HL-60 (cell line): ENCODE measurements at regions not wholly inside any gene's neighbourhood (a gene's known extent, or its start where the extent isn't known, plus 50 kb on each side); places are given as distances from the start of the nearest gene placed in this dataset.

ENCODE experiments used
- POLR2AphosphoS5 ChIP-seq: IDR thresholded peaks from 2 replicates; pipeline ENCODE4 v1.6.1; 2012; ENCODE audit warnings: low read depth
- REST ChIP-seq: IDR thresholded peaks from 2 replicates; pipeline ENCODE4 v1.6.1; 2012; ENCODE audit warnings: low read depth; ENCODE audit not compliant: insufficient replicate concordance
- SPI1 ChIP-seq: IDR thresholded peaks from 2 replicates; pipeline ENCODE4 v1.6.1; 2012; ENCODE audit warnings: low read depth, mild to moderate bottlenecking, borderline replicate concordance
- TF ChIP-seq, protein P1 (sequence below): IDR thresholded peaks from one replicate; pipeline ENCODE4 v1.5.1; 2011; ENCODE audit warnings: low read length, control low read depth, inconsistent platforms; ENCODE audit not compliant: insufficient read depth

- TF ChIP-seq, protein P1, sequence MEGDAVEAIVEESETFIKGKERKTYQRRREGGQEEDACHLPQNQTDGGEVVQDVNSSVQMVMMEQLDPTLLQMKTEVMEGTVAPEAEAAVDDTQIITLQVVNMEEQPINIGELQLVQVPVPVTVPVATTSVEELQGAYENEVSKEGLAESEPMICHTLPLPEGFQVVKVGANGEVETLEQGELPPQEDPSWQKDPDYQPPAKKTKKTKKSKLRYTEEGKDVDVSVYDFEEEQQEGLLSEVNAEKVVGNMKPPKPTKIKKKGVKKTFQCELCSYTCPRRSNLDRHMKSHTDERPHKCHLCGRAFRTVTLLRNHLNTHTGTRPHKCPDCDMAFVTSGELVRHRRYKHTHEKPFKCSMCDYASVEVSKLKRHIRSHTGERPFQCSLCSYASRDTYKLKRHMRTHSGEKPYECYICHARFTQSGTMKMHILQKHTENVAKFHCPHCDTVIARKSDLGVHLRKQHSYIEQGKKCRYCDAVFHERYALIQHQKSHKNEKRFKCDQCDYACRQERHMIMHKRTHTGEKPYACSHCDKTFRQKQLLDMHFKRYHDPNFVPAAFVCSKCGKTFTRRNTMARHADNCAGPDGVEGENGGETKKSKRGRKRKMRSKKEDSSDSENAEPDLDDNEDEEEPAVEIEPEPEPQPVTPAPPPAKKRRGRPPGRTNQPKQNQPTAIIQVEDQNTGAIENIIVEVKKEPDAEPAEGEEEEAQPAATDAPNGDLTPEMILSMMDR: no peak
- no peak for TF ChIP-seq POLR2AphosphoS5
- TF ChIP-seq REST: no peak
- TF ChIP-seq SPI1: no peak
Measured at GRCh38 chr22:26968859-26969523, 311.6 kb downstream of the MIAT start.
